Neural progenitor cell (in vitro differentiated cells): ENCODE measurements at regions not wholly inside any gene's neighbourhood (a gene's known extent, or its start where the extent isn't known, plus 50 kb on each side); places are given as distances from the start of the nearest gene placed in this dataset.

Experiments
- EZH2phosphoT487 ChIP-seq: fragments of 200-600 bp; sonication (generic); IDR thresholded peaks from 2 replicates; pipeline ENCODE4 v1.6.1; 2017; ENCODE audit warnings: antibody characterized with exemption
- TF ChIP-seq, protein P1 (sequence below): fragments of 200-600 bp; sonication (generic); IDR thresholded peaks from 2 replicates; pipeline ENCODE4 v1.5.1; 2017; ENCODE audit warnings: antibody characterized with exemption, mild to moderate bottlenecking

- TF ChIP-seq, protein P1, sequence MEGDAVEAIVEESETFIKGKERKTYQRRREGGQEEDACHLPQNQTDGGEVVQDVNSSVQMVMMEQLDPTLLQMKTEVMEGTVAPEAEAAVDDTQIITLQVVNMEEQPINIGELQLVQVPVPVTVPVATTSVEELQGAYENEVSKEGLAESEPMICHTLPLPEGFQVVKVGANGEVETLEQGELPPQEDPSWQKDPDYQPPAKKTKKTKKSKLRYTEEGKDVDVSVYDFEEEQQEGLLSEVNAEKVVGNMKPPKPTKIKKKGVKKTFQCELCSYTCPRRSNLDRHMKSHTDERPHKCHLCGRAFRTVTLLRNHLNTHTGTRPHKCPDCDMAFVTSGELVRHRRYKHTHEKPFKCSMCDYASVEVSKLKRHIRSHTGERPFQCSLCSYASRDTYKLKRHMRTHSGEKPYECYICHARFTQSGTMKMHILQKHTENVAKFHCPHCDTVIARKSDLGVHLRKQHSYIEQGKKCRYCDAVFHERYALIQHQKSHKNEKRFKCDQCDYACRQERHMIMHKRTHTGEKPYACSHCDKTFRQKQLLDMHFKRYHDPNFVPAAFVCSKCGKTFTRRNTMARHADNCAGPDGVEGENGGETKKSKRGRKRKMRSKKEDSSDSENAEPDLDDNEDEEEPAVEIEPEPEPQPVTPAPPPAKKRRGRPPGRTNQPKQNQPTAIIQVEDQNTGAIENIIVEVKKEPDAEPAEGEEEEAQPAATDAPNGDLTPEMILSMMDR = no peak
- no peak for TF ChIP-seq EZH2phosphoT487
Measured at GRCh38 chr5:97876272-97876671, 693.2 kb upstream of the RIOK2 start.
